KMS-11 (cell line): ENCODE measurements at regions not wholly inside any gene's neighbourhood (a gene's known extent, or its start where the extent isn't known, plus 50 kb on each side); places are given as distances from the start of the nearest gene placed in this dataset.

ENCODE experiments used
- H2AFZ ChIP-seq: fragments of 200-600 bp; sonication (generic); 2 replicates; pipeline ENCODE4 v1.6.1; 2016; ENCODE audit warnings: antibody characterized with exemption, mixed run types, low read depth
- H3K27ac ChIP-seq: fragments of 200-600 bp; sonication (generic); 2 replicates; pipeline ENCODE4 v1.6.1; 2016; ENCODE audit warnings: mild to moderate bottlenecking, mixed run types
- H3K27me3 ChIP-seq: fragments of 200-600 bp; sonication (generic); 2 replicates; pipeline ENCODE4 v1.6.1; 2017; ENCODE audit warnings: mild to moderate bottlenecking, low read depth, mixed run types, moderate library complexity; ENCODE audit not compliant: insufficient read depth
- H3K36me3 ChIP-seq: fragments of 200-600 bp; sonication (generic); 2 replicates; pipeline ENCODE4 v1.6.1; 2017; ENCODE audit warnings: mild to moderate bottlenecking, mixed run types; ENCODE audit not compliant: insufficient read depth
- H3K4me1 ChIP-seq: fragments of 200-600 bp; sonication (generic); 2 replicates; pipeline ENCODE4 v1.6.1; 2016; ENCODE audit warnings: mild to moderate bottlenecking, low read depth, mixed run types; ENCODE audit not compliant: poor library complexity, severe bottlenecking
- H3K4me2 ChIP-seq: fragments of 200-600 bp; sonication (generic); 2 replicates; pipeline ENCODE4 v1.7.0; 2016; ENCODE audit warnings: mild to moderate bottlenecking, mixed run types
- H3K4me3 ChIP-seq: fragments of 200-600 bp; sonication (generic); IDR thresholded peaks from 2 replicates; pipeline ENCODE4 v1.6.1; 2017; ENCODE audit warnings: low read depth, low read length, mixed read lengths; ENCODE audit not compliant: insufficient read depth
- H3K79me2 ChIP-seq: fragments of 200-600 bp; sonication (generic); 2 replicates; pipeline ENCODE4 v1.6.1; 2016; ENCODE audit warnings: low read depth, mixed run types; ENCODE audit not compliant: insufficient read depth
- H3K9ac ChIP-seq: fragments of 200-600 bp; sonication (generic); 2 replicates; pipeline ENCODE4 v1.6.1; 2016; ENCODE audit warnings: mild to moderate bottlenecking, mixed run types
- H4K20me1 ChIP-seq: fragments of 200-600 bp; sonication (generic); 2 replicates; pipeline ENCODE4 v1.6.1; 2016; ENCODE audit warnings: mild to moderate bottlenecking, mixed run types; ENCODE audit not compliant: insufficient read depth
- TF ChIP-seq, protein P1 (sequence below): fragments of 200-600 bp; sonication (generic); conservative IDR thresholded peaks from 2 replicates; pipeline ENCODE4 v1.6.1; 2017; ENCODE audit warnings: low read depth, mild to moderate bottlenecking, antibody characterized with exemption, low read length, moderate library complexity, mixed read lengths

DNA sequence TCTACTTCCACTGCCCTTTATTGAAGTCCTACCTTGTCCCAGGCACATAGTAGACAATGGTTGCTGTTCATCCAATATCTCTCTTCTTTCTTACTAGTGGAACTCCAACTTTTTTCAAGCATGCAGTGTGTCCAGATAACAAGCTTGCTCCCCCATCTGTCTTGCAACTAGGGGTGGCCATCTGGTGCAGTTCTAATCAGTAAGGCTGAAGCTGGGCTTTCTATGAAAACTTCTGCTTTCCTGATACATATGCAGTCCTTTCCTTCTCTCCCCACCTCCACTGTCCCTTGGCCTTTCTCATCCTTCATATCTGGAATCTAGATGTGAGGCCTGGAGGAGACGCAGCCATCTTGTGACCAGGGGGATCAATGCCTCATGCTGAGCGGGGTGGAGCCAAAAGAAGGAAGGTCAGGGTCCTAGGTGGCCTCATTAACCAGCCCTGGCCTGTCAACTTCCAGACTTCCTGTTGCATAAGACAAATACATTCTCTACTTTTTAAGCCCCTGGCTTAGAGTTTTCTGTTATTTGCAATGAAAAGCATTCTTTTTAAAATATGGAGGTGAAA, 59.6 kb upstream of the ZFP64 start:
- peak overlapping the region; percentile 16; the same call in 1 of the 2 replicates for H2AFZ ChIP-seq
- no peaks in the 10 kb centered on the region for H3K79me2 ChIP-seq
- no peak overlapping the region; the same call in 1 of the 2 replicates for H3K9ac ChIP-seq
- H3K4me1 ChIP-seq, result peaks cover 28% of the 10 kb centered on the region
- H3K36me3 ChIP-seq, result no peaks in the 10 kb centered on the region
- H3K27ac ChIP-seq, result peak overlapping the region; percentile 58
- peak overlapping the region; percentile 81 for H3K4me2 ChIP-seq
- no peak overlapping the region for H3K4me3 ChIP-seq
- H4K20me1 ChIP-seq, result no peaks in the 10 kb centered on the region
- H3K27me3 ChIP-seq, result no peaks in the 10 kb centered on the region
- TF ChIP-seq, protein P1, sequence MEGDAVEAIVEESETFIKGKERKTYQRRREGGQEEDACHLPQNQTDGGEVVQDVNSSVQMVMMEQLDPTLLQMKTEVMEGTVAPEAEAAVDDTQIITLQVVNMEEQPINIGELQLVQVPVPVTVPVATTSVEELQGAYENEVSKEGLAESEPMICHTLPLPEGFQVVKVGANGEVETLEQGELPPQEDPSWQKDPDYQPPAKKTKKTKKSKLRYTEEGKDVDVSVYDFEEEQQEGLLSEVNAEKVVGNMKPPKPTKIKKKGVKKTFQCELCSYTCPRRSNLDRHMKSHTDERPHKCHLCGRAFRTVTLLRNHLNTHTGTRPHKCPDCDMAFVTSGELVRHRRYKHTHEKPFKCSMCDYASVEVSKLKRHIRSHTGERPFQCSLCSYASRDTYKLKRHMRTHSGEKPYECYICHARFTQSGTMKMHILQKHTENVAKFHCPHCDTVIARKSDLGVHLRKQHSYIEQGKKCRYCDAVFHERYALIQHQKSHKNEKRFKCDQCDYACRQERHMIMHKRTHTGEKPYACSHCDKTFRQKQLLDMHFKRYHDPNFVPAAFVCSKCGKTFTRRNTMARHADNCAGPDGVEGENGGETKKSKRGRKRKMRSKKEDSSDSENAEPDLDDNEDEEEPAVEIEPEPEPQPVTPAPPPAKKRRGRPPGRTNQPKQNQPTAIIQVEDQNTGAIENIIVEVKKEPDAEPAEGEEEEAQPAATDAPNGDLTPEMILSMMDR, result no peak

DNA sequence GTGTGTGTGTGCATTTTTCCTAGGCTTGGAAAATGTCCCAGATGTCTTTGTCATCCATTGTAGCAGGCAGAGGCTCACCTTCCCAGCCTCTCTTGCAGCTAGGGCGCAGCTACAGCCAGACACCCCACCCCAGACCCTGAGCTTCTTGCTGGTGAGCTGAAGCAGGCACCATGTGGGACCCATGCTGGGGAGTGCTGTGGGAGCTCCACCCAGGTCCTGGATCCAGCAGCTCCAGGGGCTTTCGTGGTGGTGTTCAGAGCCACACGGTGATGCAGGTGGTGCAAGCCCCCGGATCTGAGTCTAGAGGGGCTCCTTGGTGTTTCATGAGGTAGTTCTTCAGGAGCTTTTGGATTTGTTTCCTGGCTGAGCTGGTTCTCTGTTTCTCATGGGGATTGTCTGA, 56.0 kb upstream of the ZFP64 start:
- Histone ChIP-seq H3K4me2 (no peak overlapping the region), H3K4me3 (no peak overlapping the region), H3K4me1 (peaks cover 44% of the 10 kb centered on the region), H3K27me3 (no peaks in the 10 kb centered on the region), H3K27ac (no peak overlapping the region), H4K20me1 (no peaks in the 10 kb centered on the region), H3K79me2 (no peaks in the 10 kb centered on the region), H3K36me3 (no peaks in the 10 kb centered on the region), H3K9ac (no peak overlapping the region), H2AFZ (no peak overlapping the region)
- TF ChIP-seq, protein P1, result no peak

DNA sequence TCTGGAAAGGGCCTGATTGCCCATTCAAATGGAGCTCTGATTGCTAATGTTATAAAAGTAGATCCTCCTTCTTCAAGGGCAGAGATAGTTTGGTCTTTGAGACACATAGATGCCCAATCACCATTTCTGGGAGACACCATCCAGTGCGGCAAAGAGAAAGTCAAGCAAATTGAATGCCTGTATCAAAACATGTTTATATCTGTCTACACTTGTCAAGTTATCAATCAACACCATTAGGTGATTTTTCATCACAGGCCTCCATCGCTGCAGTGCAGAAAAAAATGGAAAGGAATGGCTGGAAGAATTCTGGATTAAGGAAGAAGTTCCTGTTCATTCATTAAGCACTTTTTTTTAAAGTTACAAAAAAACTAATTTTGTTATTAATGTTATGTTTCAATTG, 54.8 kb upstream of the ZFP64 start:
- no peak overlapping the region for H3K4me3 ChIP-seq
- H3K79me2 ChIP-seq, result no peaks in the 10 kb centered on the region
- H3K27me3 ChIP-seq, result no peaks in the 10 kb centered on the region
- peaks cover 47% of the 10 kb centered on the region for H3K4me1 ChIP-seq
- H2AFZ ChIP-seq, result no peak overlapping the region
- H3K27ac ChIP-seq, result no peak overlapping the region
- no peak overlapping the region for H3K4me2 ChIP-seq
- no peaks in the 10 kb centered on the region for H4K20me1 ChIP-seq
- H3K36me3 ChIP-seq, result no peaks in the 10 kb centered on the region
- TF ChIP-seq, protein P1, result no peak
- no peak overlapping the region for H3K9ac ChIP-seq

DNA sequence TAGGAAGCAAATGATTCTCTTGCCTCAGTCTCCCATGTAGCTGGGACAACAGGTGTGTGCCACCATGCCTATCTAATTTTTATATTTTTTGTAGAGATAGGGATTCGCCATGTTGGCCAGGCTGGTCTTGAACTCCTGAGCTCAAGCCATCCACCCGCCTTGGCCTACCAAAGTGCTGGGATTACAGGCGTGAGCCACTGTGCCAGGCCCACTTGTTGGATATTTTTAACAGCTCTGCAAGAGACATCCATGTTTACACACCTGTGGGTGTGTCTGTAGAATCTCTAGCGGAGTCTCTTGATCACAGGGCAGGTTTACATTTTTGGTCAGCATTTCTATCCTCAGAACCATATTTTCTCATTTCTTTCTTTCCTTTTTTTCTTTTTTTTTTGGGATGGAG, 53.1 kb upstream of the ZFP64 start:
- H2AFZ ChIP-seq, result no peak overlapping the region
- no peaks in the 10 kb centered on the region for H4K20me1 ChIP-seq
- H3K36me3 ChIP-seq, result no peaks in the 10 kb centered on the region
- no peaks in the 10 kb centered on the region for H3K27me3 ChIP-seq
- TF ChIP-seq, protein P1, result no peak
- no peaks in the 10 kb centered on the region for H3K79me2 ChIP-seq
- peaks cover 36% of the 10 kb centered on the region for H3K4me1 ChIP-seq
- no peak overlapping the region for H3K4me3 ChIP-seq
- no peak overlapping the region for H3K4me2 ChIP-seq
- no peak overlapping the region for H3K9ac ChIP-seq
- no peak overlapping the region for H3K27ac ChIP-seq
